ENCODE measurements at regions not wholly inside any gene's neighbourhood (a gene's known extent, or its start where the extent isn't known, plus 50 kb on each side); places are given as distances from the start of the nearest gene placed in this dataset.

GRCh38 chr14:58941629-58942028 lies 246.8 kb upstream of the DAAM1 start:
- TF ChIP-seq CTCF (IDR thresholded peaks at IDR 0.05 in 2 of 3, conservative IDR thresholded peaks at IDR 0.05 in 1 of 3; ENCODE audit: borderline replicate concordance in 1 of 3, insufficient read depth in 1 of 3, low read depth in 2 of 3, low read length in 2 of 3) (no peak), JUND (IDR thresholded peaks at IDR 0.05) (no peak), EZH2phosphoT487 (IDR thresholded peaks at IDR 0.05; ENCODE audit: borderline replicate concordance) (no peak), POLR2A (IDR thresholded peaks at IDR 0.05; ENCODE audit: borderline replicate concordance, extremely low read depth, insufficient read depth, insufficient read length) (no peak), EZH2 (IDR thresholded peaks at IDR 0.05) (no peak), POLR2AphosphoS5 (IDR thresholded peaks at IDR 0.05; ENCODE audit: low read depth, low read length) (no peak)
